H9 (cell line): ENCODE measurements at regions not wholly inside any gene's neighbourhood (a gene's known extent, or its start where the extent isn't known, plus 50 kb on each side); places are given as distances from the start of the nearest gene placed in this dataset.

Source experiments
- DNase-seq: peaks from one replicate; pipeline ENCODE4 v3.0.0-alpha.2; 2017
- H2AFZ ChIP-seq: one replicate; pipeline ENCODE4 v1.6.1; 2013; ENCODE audit warnings: mild to moderate bottlenecking, low read length, control low read depth, moderate library complexity
- H2AK5ac ChIP-seq: 2 replicates; pipeline ENCODE4 v1.6.1; 2013; ENCODE audit warnings: low read length, control low read depth, mixed read lengths; ENCODE audit not compliant: insufficient read length
- H2BK120ac ChIP-seq: one replicate; pipeline ENCODE4 v1.6.1; 2013; ENCODE audit warnings: low read depth, mild to moderate bottlenecking, low read length, control low read depth, inconsistent platforms; ENCODE audit not compliant: poor library complexity, severe bottlenecking
- H2BK12ac ChIP-seq: 2 replicates; pipeline ENCODE4 v1.6.1; 2013; ENCODE audit warnings: low read length, control low read depth, mixed read lengths, low read depth; ENCODE audit not compliant: insufficient read length
- H2BK15ac ChIP-seq: 2 replicates; pipeline ENCODE4 v1.6.1; 2013; ENCODE audit warnings: low read depth, low read length, control low read depth
- H2BK20ac ChIP-seq: one replicate; pipeline ENCODE4 v1.6.1; 2013; ENCODE audit warnings: low read depth, mild to moderate bottlenecking, low read length, control low read depth, inconsistent platforms; ENCODE audit not compliant: poor library complexity, severe bottlenecking
- H2BK5ac ChIP-seq: 2 replicates; pipeline ENCODE4 v1.6.1; 2013; ENCODE audit warnings: low read length, control low read depth, mixed read lengths; ENCODE audit not compliant: insufficient read length
- H3K14ac ChIP-seq: 2 replicates; pipeline ENCODE4 v1.6.1; 2013; ENCODE audit warnings: low read length, control low read depth; ENCODE audit not compliant: insufficient read depth
- H3K18ac ChIP-seq: 2 replicates; pipeline ENCODE4 v1.6.1; 2013; ENCODE audit warnings: low read depth, mild to moderate bottlenecking, mixed read lengths, low read length, control low read depth; ENCODE audit not compliant: insufficient read length
- H3K23ac ChIP-seq: 2 replicates; pipeline ENCODE4 v1.6.1; 2013; ENCODE audit warnings: low read length, control low read depth, mixed read lengths, low read depth; ENCODE audit not compliant: insufficient read length
- H3K23me2 ChIP-seq: 2 replicates; pipeline ENCODE4 v1.6.1; 2013; ENCODE audit warnings: low read depth, mild to moderate bottlenecking, mixed read lengths, low read length, control low read depth; ENCODE audit not compliant: insufficient read length, poor library complexity, severe bottlenecking
- H3K27ac ChIP-seq: 2 replicates; pipeline ENCODE4 v1.5.1; 2013; ENCODE audit warnings: low read length, control low read depth, mixed read lengths, low read depth; ENCODE audit not compliant: insufficient read length
- H3K27me3 ChIP-seq: 2 replicates; pipeline ENCODE4 v1.6.1; 2013; ENCODE audit warnings: low read length, control low read depth, inconsistent platforms; ENCODE audit not compliant: insufficient read depth
- H3K4ac ChIP-seq: 2 replicates; pipeline ENCODE4 v1.6.1; 2013; ENCODE audit warnings: low read depth, mild to moderate bottlenecking, control low read depth, inconsistent platforms, low read length, moderate library complexity
- H3K4me1 ChIP-seq: 2 replicates; pipeline ENCODE4 v1.6.1; 2013; ENCODE audit warnings: low read length, control low read depth, inconsistent platforms; ENCODE audit not compliant: insufficient read depth
- H3K4me2 ChIP-seq: 2 replicates; pipeline ENCODE4 v1.6.1; 2013; ENCODE audit warnings: low read length, control low read depth, mixed read lengths; ENCODE audit not compliant: insufficient read length, insufficient read depth
- H3K56ac ChIP-seq: 2 replicates; pipeline ENCODE4 v1.6.1; 2013; ENCODE audit warnings: low read depth, mild to moderate bottlenecking, mixed read lengths, low read length, control low read depth; ENCODE audit not compliant: insufficient read length
- H3K79me1 ChIP-seq: 2 replicates; pipeline ENCODE4 v1.6.1; 2013; ENCODE audit warnings: low read depth, mild to moderate bottlenecking, moderate library complexity, low read length, control low read depth, inconsistent platforms; ENCODE audit not compliant: insufficient read depth, poor library complexity, severe bottlenecking
- H3K79me2 ChIP-seq: 2 replicates; pipeline ENCODE4 v1.6.1; 2013; ENCODE audit warnings: low read length, control low read depth, inconsistent platforms; ENCODE audit not compliant: insufficient read depth
- H3K9ac ChIP-seq: 2 replicates; pipeline ENCODE4 v1.6.1; 2013; ENCODE audit warnings: low read length, control low read depth, mixed read lengths; ENCODE audit not compliant: insufficient read length; ENCODE audit errors: extremely low read depth
- H3K9me3 ChIP-seq: one replicate; pipeline ENCODE4 v1.6.1; 2013; ENCODE audit warnings: low read depth, low read length, inconsistent platforms; ENCODE audit not compliant: control insufficient read depth
- H3T11ph ChIP-seq: one replicate; pipeline ENCODE4 v1.6.1; 2013; ENCODE audit warnings: mild to moderate bottlenecking, low read length, control low read depth, inconsistent platforms
- H4K20me1 ChIP-seq: one replicate; pipeline ENCODE4 v1.6.1; 2013; ENCODE audit not compliant: control insufficient read depth, insufficient read length, insufficient read depth
- H4K5ac ChIP-seq: 2 replicates; pipeline ENCODE4 v1.6.1; 2013; ENCODE audit warnings: low read depth, mild to moderate bottlenecking, mixed read lengths, low read length, control low read depth; ENCODE audit not compliant: insufficient read length
- H4K8ac ChIP-seq: replicated peaks from 2 replicates; pipeline ENCODE4 v1.6.1; 2013; ENCODE audit warnings: low read length, control low read depth, mixed read lengths, low read depth; ENCODE audit not compliant: insufficient read length
- H4K91ac ChIP-seq: 2 replicates; pipeline ENCODE4 v1.6.1; 2013; ENCODE audit warnings: low read depth, mild to moderate bottlenecking, moderate library complexity, mixed read lengths, low read length, control low read depth; ENCODE audit not compliant: insufficient read length
- H3K27ac Mint-ChIP-seq, 3 experiments: 2 replicates in 2 of 3; 3 replicates in 1 of 3; pipeline ENCODE4 v1.8.0; 2020 to 2021; ENCODE audit warnings: mixed read lengths in 3 of 3, mild to moderate bottlenecking in 1 of 3, moderate library complexity in 1 of 3
- H3K27me3 Mint-ChIP-seq: 2 replicates; pipeline ENCODE4 v1.8.0; 2021; ENCODE audit warnings: low read depth, mild to moderate bottlenecking, moderate library complexity, mixed read lengths
- H3K36me3 Mint-ChIP-seq, 3 experiments: 2 replicates in 2 of 3; 3 replicates in 1 of 3; pipeline ENCODE4 v1.8.0; 2020 to 2021; ENCODE audit warnings: low read depth in 3 of 3, mixed read lengths in 3 of 3; ENCODE audit not compliant: insufficient read depth in 1 of 3
- H3K4me1 Mint-ChIP-seq, 2 experiments: 2 replicates each; pipeline ENCODE4 v1.8.0; 2020; ENCODE audit warnings: mixed read lengths in 2 of 2
- H3K4me3 Mint-ChIP-seq, 2 experiments: 2 replicates in 1 of 2; 3 replicates in 1 of 2; pipeline ENCODE4 v1.8.0; 2020 to 2021; ENCODE audit warnings: mild to moderate bottlenecking in 2 of 2, mixed read lengths in 2 of 2, moderate library complexity in 1 of 2
- H3K9me3 Mint-ChIP-seq, 2 experiments: 2 replicates in 1 of 2; 3 replicates in 1 of 2; pipeline ENCODE4 v1.8.0; 2020; ENCODE audit warnings: mild to moderate bottlenecking in 2 of 2, mixed read lengths in 2 of 2, moderate library complexity in 1 of 2
- CTCF ChIP-seq: fragments of 200-600 bp; sonication (generic); conservative IDR thresholded peaks from 3 replicates; pipeline ENCODE4 v1.8.0; 2021; ENCODE audit warnings: antibody characterized with exemption, mild to moderate bottlenecking
- WGBS: extraction: QIAGEN DNeasy Blood & Tissue Kit; methylation state at CpG from one replicate; pipeline ENCODE4 v1.1.7; 2013; ENCODE audit warnings: missing lambda C conversion rate, low lambda C conversion rate, mixed read lengths; ENCODE audit not compliant: insufficient read length; ENCODE audit errors: extremely low coverage; 5-methylcytosine and 5-hydroxymethylcytosine counted together

GRCh38 chr11:127710831-127711230 lies 710.3 kb upstream of the KIRREL3 start:
- H3K27ac ChIP-seq, result no peak overlapping the region
- no peak overlapping the region for H4K91ac ChIP-seq
- no peak overlapping the region for H2BK15ac ChIP-seq
- H3K9ac ChIP-seq, result no peak overlapping the region
- H4K8ac ChIP-seq, result no peak overlapping the region
- H2BK20ac ChIP-seq, result no peak overlapping the region
- H4K5ac ChIP-seq, result no peak overlapping the region
- H3K14ac ChIP-seq, result no peak overlapping the region
- Mint-ChIP-seq H3K4me1 (no peaks in the 10 kb centered on the region), H3K36me3 (no peaks in the 10 kb centered on the region), H3K4me3 (no peak overlapping the region), H3K27me3 (no peaks in the 10 kb centered on the region), H3K9me3 (no peaks in the 10 kb centered on the region), H3K27ac (peak overlapping the region in 1 of 3 experiments; percentile 24; a peak in 2 of 7 replicates)
- no peaks in the 10 kb centered on the region for H3K27me3 ChIP-seq
- WGBS, result no CpG with 5 or more reads among the region's 1 CpG
- no peak overlapping the region for H3K18ac ChIP-seq
- no peaks in the 10 kb centered on the region for H4K20me1 ChIP-seq
- no peak overlapping the region for H2BK5ac ChIP-seq
- H3T11ph ChIP-seq, result no peak overlapping the region
- H3K56ac ChIP-seq, result no peak overlapping the region
- no peak overlapping the region for H3K4me2 ChIP-seq
- DNase-seq, result no peak
- H3K79me2 ChIP-seq, result no peaks in the 10 kb centered on the region
- no peak overlapping the region for H2AK5ac ChIP-seq
- H3K9me3 ChIP-seq, result no peaks in the 10 kb centered on the region
- no peak overlapping the region for H2AFZ ChIP-seq
- H2BK12ac ChIP-seq, result no peak overlapping the region
- H3K23me2 ChIP-seq, result no peaks in the 10 kb centered on the region
- H3K79me1 ChIP-seq, result no peaks in the 10 kb centered on the region
- H3K4ac ChIP-seq, result no peak overlapping the region
- no peak overlapping the region for H2BK120ac ChIP-seq
- no peak overlapping the region for H3K23ac ChIP-seq
- no peak for TF ChIP-seq CTCF
- H3K4me1 ChIP-seq, result no peaks in the 10 kb centered on the region
